PC-9 (cell line): ENCODE measurements at regions not wholly inside any gene's neighbourhood (a gene's known extent, or its start where the extent isn't known, plus 50 kb on each side); places are given as distances from the start of the nearest gene placed in this dataset.

Experiments used
- BruUV-seq: library from RNA; stranded (reverse); fragments of 400-500 nt; replicated peaks from 2 replicates; lab custom pipeline; 2021; lab: Mats Ljungman, UMichigan
- CTCF ChIA-PET: fragments of 300-600 bp; sonication (Branson Sonifier 250); formaldehyde crosslinking; loops from one replicate; lab custom pipeline; 2022; ENCODE audit warnings: antibody characterized with exemption; lab: Charles Lee
- POLR2A ChIA-PET: fragments of 300-600 bp; sonication (Branson Sonifier 250); formaldehyde crosslinking; loops from one replicate; lab custom pipeline; 2022; ENCODE audit warnings: antibody characterized with exemption; ENCODE audit not compliant: unreplicated experiment; lab: Charles Lee
- DNase-seq, 2 experiments: peaks; one replicate each; pipeline versions ENCODE4 v3.0.0 to v3.0.0-alpha.2; 2015 to 2022; ENCODE audit warnings: mixed read lengths in 1 of 2
- H2AFZ ChIP-seq: fragments of 200-600 bp; sonication (generic); 2 replicates; pipeline ENCODE4 v1.8.1; 2017; ENCODE audit warnings: antibody characterized with exemption
- H3F3A ChIP-seq: fragments of 200-600 bp; sonication (generic); 2 replicates; pipeline ENCODE4 v1.8.1; 2017; ENCODE audit warnings: antibody characterized with exemption, mild to moderate bottlenecking, low read depth; ENCODE audit not compliant: insufficient read depth
- H3K27ac ChIP-seq: fragments of 200-600 bp; sonication (generic); 2 replicates; pipeline ENCODE4 v1.6.1; 2016; ENCODE audit warnings: mixed run types
- H3K27me3 ChIP-seq: fragments of 200-600 bp; sonication (generic); 2 replicates; pipeline ENCODE4 v1.6.1; 2016; ENCODE audit warnings: low read depth, mixed run types; ENCODE audit not compliant: insufficient read depth
- H3K36me3 ChIP-seq: fragments of 200-600 bp; sonication (generic); 2 replicates; pipeline ENCODE4 v1.6.1; 2016; ENCODE audit warnings: low read depth, mixed run types
- H3K4me1 ChIP-seq: fragments of 200-600 bp; sonication (generic); replicated peaks from 2 replicates; pipeline ENCODE4 v1.6.1; 2016; ENCODE audit warnings: mixed run types; ENCODE audit not compliant: insufficient read depth
- H3K4me2 ChIP-seq: fragments of 200-600 bp; sonication (generic); 2 replicates; pipeline ENCODE4 v1.6.1; 2017; ENCODE audit warnings: mixed run types
- H3K4me3 ChIP-seq: fragments of 200-600 bp; sonication (generic); 2 replicates; pipeline ENCODE4 v1.6.1; 2016; ENCODE audit warnings: mixed run types
- H3K79me2 ChIP-seq: fragments of 200-600 bp; sonication (generic); 2 replicates; pipeline ENCODE4 v1.6.1; 2017; ENCODE audit warnings: low read depth, mixed run types
- H3K9me2 ChIP-seq: fragments of 200-600 bp; sonication (generic); 2 replicates; pipeline ENCODE4 v1.8.1; 2017; ENCODE audit warnings: mild to moderate bottlenecking; ENCODE audit not compliant: insufficient read depth
- H3K9me3 ChIP-seq: fragments of 200-600 bp; sonication (generic); 2 replicates; pipeline ENCODE4 v1.8.1; 2016; ENCODE audit warnings: low read depth; ENCODE audit not compliant: insufficient read depth
- H4K20me1 ChIP-seq: fragments of 200-600 bp; sonication (generic); 2 replicates; pipeline ENCODE4 v1.8.1; 2017; ENCODE audit not compliant: insufficient read depth
- EZH2 ChIP-seq: fragments of 200-600 bp; sonication (generic); IDR thresholded peaks from 2 replicates; pipeline ENCODE4 v1.8.0; 2017; ENCODE audit warnings: antibody characterized with exemption, low read depth
- intact Hi-C: fragments of 100-400 bp; cut with micrococcal nuclease; formaldehyde crosslinking; loops from one replicate; pipeline ENCODE4 v1.10.0; 2022; ENCODE audit not compliant: unreplicated experiment
- TF ChIP-seq, protein P1 (sequence below): fragments of 200-600 bp; sonication (generic); conservative IDR thresholded peaks from 2 replicates; pipeline ENCODE4 v1.6.1; 2017; ENCODE audit warnings: mixed run types, antibody characterized with exemption, mild to moderate bottlenecking, moderate library complexity

DNA sequence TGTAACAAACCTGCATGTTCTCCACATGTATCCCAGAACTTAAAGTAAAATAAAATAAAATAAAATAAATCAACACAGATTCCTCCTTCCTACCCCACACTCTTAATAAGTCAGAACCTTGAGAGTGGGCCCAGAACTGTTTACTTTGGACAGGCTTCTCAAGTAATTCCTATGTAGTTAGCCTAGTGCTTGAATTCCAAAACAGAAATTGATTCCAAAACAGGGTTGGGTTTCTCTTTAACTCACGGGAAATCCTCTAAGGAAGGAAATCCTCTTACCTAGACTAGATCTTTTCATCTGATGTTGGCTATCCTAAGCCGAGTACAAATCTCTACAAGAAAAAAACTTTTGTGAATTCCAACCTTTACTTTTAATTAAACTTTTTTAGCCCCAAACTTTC, 324.7 kb upstream of the C16orf82 start:
- peaks cover 9% of the 10 kb centered on the region for H3K27me3 ChIP-seq
- H3K9me3 ChIP-seq = no peaks in the 10 kb centered on the region
- H4K20me1 ChIP-seq = no peaks in the 10 kb centered on the region
- no peak overlapping the region for H3K4me2 ChIP-seq
- H2AFZ ChIP-seq = no peak overlapping the region
- ChIA-PET POLR2A (no interaction called here), CTCF (no interaction called here)
- H3K36me3 ChIP-seq = no peaks in the 10 kb centered on the region
- H3K9me2 ChIP-seq = no peaks in the 10 kb centered on the region
- no peak for DNase-seq
- no peaks in the 10 kb centered on the region for H3K79me2 ChIP-seq
- no peak overlapping the region for H3K27ac ChIP-seq
- no TSS peak for BruUV-seq
- H3F3A ChIP-seq = no peaks in the 10 kb centered on the region
- no peaks in the 10 kb centered on the region for H3K4me1 ChIP-seq
- intact Hi-C loops = no loop called here
- H3K4me3 ChIP-seq = no peak overlapping the region
- TF ChIP-seq EZH2 = no peak
- TF ChIP-seq, protein P1, sequence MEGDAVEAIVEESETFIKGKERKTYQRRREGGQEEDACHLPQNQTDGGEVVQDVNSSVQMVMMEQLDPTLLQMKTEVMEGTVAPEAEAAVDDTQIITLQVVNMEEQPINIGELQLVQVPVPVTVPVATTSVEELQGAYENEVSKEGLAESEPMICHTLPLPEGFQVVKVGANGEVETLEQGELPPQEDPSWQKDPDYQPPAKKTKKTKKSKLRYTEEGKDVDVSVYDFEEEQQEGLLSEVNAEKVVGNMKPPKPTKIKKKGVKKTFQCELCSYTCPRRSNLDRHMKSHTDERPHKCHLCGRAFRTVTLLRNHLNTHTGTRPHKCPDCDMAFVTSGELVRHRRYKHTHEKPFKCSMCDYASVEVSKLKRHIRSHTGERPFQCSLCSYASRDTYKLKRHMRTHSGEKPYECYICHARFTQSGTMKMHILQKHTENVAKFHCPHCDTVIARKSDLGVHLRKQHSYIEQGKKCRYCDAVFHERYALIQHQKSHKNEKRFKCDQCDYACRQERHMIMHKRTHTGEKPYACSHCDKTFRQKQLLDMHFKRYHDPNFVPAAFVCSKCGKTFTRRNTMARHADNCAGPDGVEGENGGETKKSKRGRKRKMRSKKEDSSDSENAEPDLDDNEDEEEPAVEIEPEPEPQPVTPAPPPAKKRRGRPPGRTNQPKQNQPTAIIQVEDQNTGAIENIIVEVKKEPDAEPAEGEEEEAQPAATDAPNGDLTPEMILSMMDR = no peak

DNA sequence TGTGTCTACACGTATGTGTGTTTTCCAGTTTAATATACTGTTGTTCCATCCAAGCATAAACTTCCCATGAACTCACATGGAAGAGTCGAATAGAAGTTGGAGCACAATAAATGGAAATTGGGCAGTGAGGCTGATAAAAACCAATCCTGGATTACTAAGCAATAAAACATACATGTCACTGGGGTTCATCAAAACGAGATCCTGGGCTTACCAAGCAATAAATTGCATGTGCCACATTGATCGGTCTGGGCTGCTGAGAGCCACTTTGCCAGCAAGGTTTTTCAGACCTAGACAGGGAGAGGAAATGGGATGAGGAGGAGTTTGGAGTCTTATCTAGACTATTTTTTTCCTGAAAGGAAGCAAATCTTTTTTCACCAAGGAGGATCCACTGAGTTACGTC, 322.3 kb upstream of the C16orf82 start:
- Histone ChIP-seq H3K27me3 (peaks cover 13% of the 10 kb centered on the region), H4K20me1 (no peaks in the 10 kb centered on the region), H3F3A (no peaks in the 10 kb centered on the region), H3K4me2 (no peak overlapping the region), H3K79me2 (no peaks in the 10 kb centered on the region), H3K27ac (no peak overlapping the region), H3K9me3 (no peaks in the 10 kb centered on the region), H3K4me3 (no peak overlapping the region), H2AFZ (no peak overlapping the region), H3K9me2 (no peaks in the 10 kb centered on the region), H3K36me3 (no peaks in the 10 kb centered on the region), H3K4me1 (no peaks in the 10 kb centered on the region)
- no TSS peak for BruUV-seq
- TF ChIP-seq, protein P1 = no peak
- TF ChIP-seq EZH2 = no peak
- ChIA-PET CTCF (no interaction called here), POLR2A (no interaction called here)
- no peak for DNase-seq
- intact Hi-C loops = no loop called here

DNA sequence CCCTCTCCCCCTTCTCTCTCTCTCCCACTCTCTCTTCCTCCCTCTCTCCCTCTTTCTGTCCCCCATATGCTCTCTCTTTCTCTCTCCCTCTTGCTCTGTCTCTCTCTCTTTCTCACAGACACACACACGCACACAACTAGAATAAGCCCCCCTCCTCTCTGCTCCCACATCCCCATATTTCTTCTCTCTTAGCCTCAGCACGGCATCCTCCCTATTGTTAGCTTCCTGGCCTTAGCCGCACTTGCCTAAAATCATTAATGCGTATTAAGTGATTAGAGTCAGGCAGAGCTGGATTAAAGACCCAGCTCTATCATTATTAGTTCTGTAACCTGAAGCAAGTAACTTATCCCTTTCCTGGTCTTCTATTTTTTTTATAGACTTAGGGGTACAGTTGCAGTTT, 319.0 kb upstream of the C16orf82 start:
- Histone ChIP-seq H3K4me1 (no peaks in the 10 kb centered on the region), H4K20me1 (no peaks in the 10 kb centered on the region), H3K9me3 (no peaks in the 10 kb centered on the region), H3K27ac (no peak overlapping the region), H3K27me3 (peaks cover 19% of the 10 kb centered on the region), H3K4me2 (no peak overlapping the region), H3F3A (no peaks in the 10 kb centered on the region), H3K9me2 (no peaks in the 10 kb centered on the region), H3K4me3 (no peak overlapping the region), H2AFZ (no peak overlapping the region), H3K36me3 (no peaks in the 10 kb centered on the region), H3K79me2 (no peaks in the 10 kb centered on the region)
- BruUV-seq = no TSS peak
- CTCF ChIA-PET = no interaction called here
- intact Hi-C loops = no loop called here
- no peak for DNase-seq
- TF ChIP-seq EZH2 = no peak
- TF ChIP-seq, protein P1 = no peak
- POLR2A ChIA-PET = no interaction called here
